Activated CD4-positive, CD25-positive, alpha-beta regulatory T cell treated with anti-CD3 and anti-CD28 coated beads, Interleukin-2, amount 50 U/mL, for 24 hours (primary cell): ENCODE measurements at regions not wholly inside any gene's neighbourhood (a gene's known extent, or its start where the extent isn't known, plus 50 kb on each side); places are given as distances from the start of the nearest gene placed in this dataset.

Source experiments
- ATAC-seq, 2 donors: fragments of 150-1000 bp; cut with Tn5 transposase; one replicate each; pipeline ENCODE4 v1.10.0; 2021; ENCODE audit warnings: mild to moderate bottlenecking in 1 of 2, moderate library complexity in 1 of 2

GRCh38 chr1:11338284-11338924 lies 65.4 kb downstream of the UBIAD1 start:
- no peak for ATAC-seq

- no peak for ATAC-seq
These were observed 66.6 kb downstream of the UBIAD1 start for GRCh38 chr1:11339346-11340232.

GRCh38 chr1:11340233-11340632 lies 67.2 kb downstream of the UBIAD1 start:
- ATAC-seq: no peak

- no peak for ATAC-seq
These were observed 69.0 kb downstream of the UBIAD1 start for GRCh38 chr1:11341901-11342552.

GRCh38 chr1:11342621-11343032 lies 69.6 kb downstream of the UBIAD1 start:
- ATAC-seq: no peak

GRCh38 chr1:11345971-11346715 lies 73.1 kb downstream of the UBIAD1 start:
- no peak for ATAC-seq

GRCh38 chr1:11350265-11350664 lies 77.3 kb downstream of the UBIAD1 start:
- no peak for ATAC-seq

GRCh38 chr1:11352058-11352715 lies 79.2 kb downstream of the UBIAD1 start:
- ATAC-seq: no peak

GRCh38 chr1:11352816-11353799 lies 80.1 kb downstream of the UBIAD1 start:
- ATAC-seq: no peak

GRCh38 chr1:11354893-11355553 lies 82.0 kb downstream of the UBIAD1 start:
- no peak for ATAC-seq

- ATAC-seq: no peak
These were observed 82.8 kb downstream of the UBIAD1 start for GRCh38 chr1:11355559-11356475.

- no peak for ATAC-seq
These were observed 84.3 kb downstream of the UBIAD1 start for GRCh38 chr1:11357276-11357675.

- no peak for ATAC-seq
These were observed 86.0 kb downstream of the UBIAD1 start for GRCh38 chr1:11358984-11359383.

- no peak for ATAC-seq
These were observed 89.6 kb downstream of the UBIAD1 start for GRCh38 chr1:11362547-11363021.

GRCh38 chr1:11364170-11364569 lies 91.2 kb downstream of the UBIAD1 start:
- no peak for ATAC-seq

GRCh38 chr1:11365744-11366387 lies 92.9 kb downstream of the UBIAD1 start:
- no peak for ATAC-seq

GRCh38 chr1:11373029-11373894 lies 100.3 kb downstream of the UBIAD1 start:
- ATAC-seq: no peak
